ENCODE measurements at regions not wholly inside any gene's neighbourhood (a gene's known extent, or its start where the extent isn't known, plus 50 kb on each side); places are given as distances from the start of the nearest gene placed in this dataset.

- Histone ChIP-seq H3K4me2 (replicated peaks; ENCODE audit: extremely low read depth, low read length, poor library complexity, severe bottlenecking) (no peak overlapping the region), H3K27me3 (ENCODE audit: control insufficient read depth in 2 of 2, insufficient read depth in 2 of 2, low read length in 2 of 2) (no peaks in the 10 kb centered on the region), H3K4me3 (replicated peaks in 1 of 3; ENCODE audit: low read depth in 2 of 3, low read length in 3 of 3) (no peak overlapping the region), H3K9ac (ENCODE audit: insufficient read depth, low read length, poor library complexity, severe bottlenecking) (no peak overlapping the region), H3K9me3 (replicated peaks in 1 of 2; ENCODE audit: control insufficient read depth in 1 of 2, insufficient read depth in 1 of 2, low read length in 2 of 2) (no peaks in the 10 kb centered on the region), H3K36me3 (replicated peaks in 1 of 2; ENCODE audit: control insufficient read depth in 1 of 2, insufficient read depth in 2 of 2, low read length in 2 of 2) (no peaks in the 10 kb centered on the region), H2AFZ (ENCODE audit: insufficient read depth, low read depth, low read length, poor library complexity, severe bottlenecking) (no peak overlapping the region), H3K27ac (ENCODE audit: low read depth in 1 of 2, low read length in 2 of 2) (no peak overlapping the region), H3K79me2 (ENCODE audit: insufficient read depth, low read length) (no peaks in the 10 kb centered on the region), H4K20me1 (ENCODE audit: insufficient read depth, low read length) (no peaks in the 10 kb centered on the region), H3K4me1 (ENCODE audit: control insufficient read depth in 1 of 2, insufficient read depth in 2 of 2, low read length in 2 of 2) (no peaks in the 10 kb centered on the region)
- DNase-seq = no peak
- no peaks in the 10 kb centered on the region for H3K36me3 Mint-ChIP-seq
- WGBS (ENCODE audit: insufficient coverage) = 71% methylated on average over 1 of the region's 1 CpG
- H3K4me1 Mint-ChIP-seq = no peaks in the 10 kb centered on the region
- H3K4me3 Mint-ChIP-seq = no peak overlapping the region
- no peak overlapping the region for H3K27ac Mint-ChIP-seq
- no peak for TF ChIP-seq CTCF (IDR thresholded peaks at IDR 0.05)
- H3K27me3 Mint-ChIP-seq (ENCODE audit: low read depth in 3 of 3) = no peaks in the 10 kb centered on the region
- intact Hi-C loops (cut with micrococcal nuclease) = no loop called here
- peaks cover 0 to 2% (median 0%) of the 10 kb centered on the region in 7 donors for H3K9me3 Mint-ChIP-seq
Measured at GRCh38 chr7:86453454-86453853, 190.3 kb upstream of the GRM3 start.

GRCh38 chr7:86448856-86449255, 194.9 kb upstream of the GRM3 start:
- no peaks in the 10 kb centered on the region for H3K9me3 ChIP-seq (replicated peaks in 1 of 2; ENCODE audit: control insufficient read depth in 1 of 2, insufficient read depth in 1 of 2, low read length in 2 of 2)

More at GRCh38 chr7:86448856-86449255, 194.9 kb upstream of the GRM3 start:
- Histone ChIP-seq H3K36me3 (replicated peaks in 1 of 2; ENCODE audit: control insufficient read depth in 1 of 2, insufficient read depth in 2 of 2, low read length in 2 of 2) (no peaks in the 10 kb centered on the region), H3K4me3 (replicated peaks in 1 of 3; ENCODE audit: low read depth in 2 of 3, low read length in 3 of 3) (no peak overlapping the region), H3K79me2 (ENCODE audit: insufficient read depth, low read length) (no peaks in the 10 kb centered on the region), H3K4me2 (replicated peaks; ENCODE audit: extremely low read depth, low read length, poor library complexity, severe bottlenecking) (no peak overlapping the region), H3K4me1 (ENCODE audit: control insufficient read depth in 1 of 2, insufficient read depth in 2 of 2, low read length in 2 of 2) (no peaks in the 10 kb centered on the region), H2AFZ (ENCODE audit: insufficient read depth, low read depth, low read length, poor library complexity, severe bottlenecking) (no peak overlapping the region), H4K20me1 (ENCODE audit: insufficient read depth, low read length) (no peaks in the 10 kb centered on the region), H3K27me3 (ENCODE audit: control insufficient read depth in 2 of 2, insufficient read depth in 2 of 2, low read length in 2 of 2) (no peaks in the 10 kb centered on the region), H3K9ac (ENCODE audit: insufficient read depth, low read length, poor library complexity, severe bottlenecking) (no peak overlapping the region), H3K27ac (ENCODE audit: low read depth in 1 of 2, low read length in 2 of 2) (no peak overlapping the region)
- H3K36me3 Mint-ChIP-seq = no peaks in the 10 kb centered on the region
- intact Hi-C loops (cut with micrococcal nuclease) = no loop called here
- no peaks in the 10 kb centered on the region for H3K4me1 Mint-ChIP-seq
- no peak overlapping the region for H3K27ac Mint-ChIP-seq
- H3K4me3 Mint-ChIP-seq = no peak overlapping the region
- DNase-seq = no peak
- peaks cover 0 to 2% (median 0%) of the 10 kb centered on the region in 7 donors for H3K9me3 Mint-ChIP-seq
- no peaks in the 10 kb centered on the region for H3K27me3 Mint-ChIP-seq (ENCODE audit: low read depth in 3 of 3)
- 100% methylated on average over 1 of the region's 3 CpGs for WGBS (ENCODE audit: insufficient coverage)
- no peak for TF ChIP-seq CTCF (IDR thresholded peaks at IDR 0.05)
